NOMO-1 treated with dmso at 0.1 percent for 144 hours (cell line): ENCODE measurements at regions not wholly inside any gene's neighbourhood (a gene's known extent, or its start where the extent isn't known, plus 50 kb on each side); places are given as distances from the start of the nearest gene placed in this dataset.

Experiments
- DNase-seq: peaks from one replicate; lab custom pipeline; 2025; ENCODE audit not compliant: unreplicated experiment; lab: John Stamatoyannopoulos, UW

GRCh38 chr5:116685069-116685468 is 110.4 kb upstream of the SEMA6A start:
- no peak for DNase-seq

- DNase-seq: no peak
These were observed 106.9 kb upstream of the SEMA6A start for GRCh38 chr5:116681334-116682013.

DNA sequence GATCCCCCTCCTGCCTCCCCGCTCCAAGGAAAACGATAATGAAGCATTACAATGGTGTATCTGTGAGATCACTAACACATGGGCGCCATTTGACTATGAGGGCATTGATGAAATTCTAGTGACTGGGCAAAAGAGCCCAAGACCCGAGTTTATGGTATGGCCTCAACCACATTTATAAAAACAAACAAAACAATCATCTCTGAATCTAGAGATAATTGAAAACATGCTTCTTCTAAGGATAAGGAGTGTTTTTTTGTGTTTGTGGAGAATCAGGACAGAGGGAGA is 100.9 kb upstream of the SEMA6A start:
- DNase-seq: no peak

DNA sequence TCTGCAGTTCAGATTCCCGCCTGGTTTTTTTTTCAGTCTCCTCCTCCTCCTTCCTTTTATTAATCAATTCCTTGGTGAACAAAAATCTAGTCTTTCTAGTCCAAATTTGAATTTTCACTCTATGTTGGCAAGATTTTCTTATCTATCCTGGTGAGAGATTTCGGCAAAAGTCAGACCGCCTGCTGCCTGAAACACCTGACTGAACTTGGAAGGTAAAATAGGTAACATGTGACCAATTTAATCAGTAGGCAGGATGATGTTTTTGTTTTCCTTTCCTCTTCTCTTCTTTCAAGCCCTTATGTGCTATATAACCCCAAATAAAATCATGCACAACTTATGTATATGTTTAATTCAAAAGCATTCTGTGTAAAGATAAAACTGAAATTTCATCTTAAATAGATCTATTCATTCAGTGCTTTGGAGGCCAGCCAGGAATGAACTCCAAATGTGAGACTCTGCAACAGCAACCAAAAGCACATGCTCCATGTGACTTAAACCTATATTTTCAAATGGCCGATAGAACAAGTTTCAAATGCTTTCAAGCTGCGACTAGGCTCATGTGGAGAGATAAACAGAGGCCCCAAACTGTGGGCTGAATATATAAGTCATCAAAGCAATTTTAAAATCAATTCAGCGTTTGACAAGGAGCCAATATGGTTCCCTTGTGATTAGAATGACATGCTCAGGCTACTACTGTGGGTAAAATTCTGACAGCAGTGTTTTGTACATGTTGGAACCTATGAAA is 100.4 kb upstream of the SEMA6A start:
- DNase-seq: no peak

DNA sequence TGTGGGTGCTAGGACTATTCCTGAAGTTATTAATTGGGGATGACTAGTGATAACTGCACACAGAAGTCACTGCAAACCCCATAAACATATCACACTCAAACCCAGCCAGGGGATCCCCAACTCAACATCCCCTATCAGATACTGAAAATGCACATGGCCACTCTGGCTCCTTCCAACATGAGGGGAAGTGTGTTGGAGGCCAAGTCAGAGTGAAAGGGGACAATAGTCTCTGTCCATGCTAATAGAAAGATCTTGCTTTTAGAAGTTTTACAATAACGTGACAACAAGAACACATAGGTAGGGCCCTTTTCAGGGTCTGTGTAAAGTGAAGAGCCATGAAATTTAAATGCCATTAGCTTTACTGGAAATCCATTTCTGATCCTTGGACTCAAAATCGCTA is 98.8 kb upstream of the SEMA6A start:
- no peak for DNase-seq

- no peak for DNase-seq
These were observed 97.6 kb upstream of the SEMA6A start for GRCh38 chr5:116672203-116672602.

DNA sequence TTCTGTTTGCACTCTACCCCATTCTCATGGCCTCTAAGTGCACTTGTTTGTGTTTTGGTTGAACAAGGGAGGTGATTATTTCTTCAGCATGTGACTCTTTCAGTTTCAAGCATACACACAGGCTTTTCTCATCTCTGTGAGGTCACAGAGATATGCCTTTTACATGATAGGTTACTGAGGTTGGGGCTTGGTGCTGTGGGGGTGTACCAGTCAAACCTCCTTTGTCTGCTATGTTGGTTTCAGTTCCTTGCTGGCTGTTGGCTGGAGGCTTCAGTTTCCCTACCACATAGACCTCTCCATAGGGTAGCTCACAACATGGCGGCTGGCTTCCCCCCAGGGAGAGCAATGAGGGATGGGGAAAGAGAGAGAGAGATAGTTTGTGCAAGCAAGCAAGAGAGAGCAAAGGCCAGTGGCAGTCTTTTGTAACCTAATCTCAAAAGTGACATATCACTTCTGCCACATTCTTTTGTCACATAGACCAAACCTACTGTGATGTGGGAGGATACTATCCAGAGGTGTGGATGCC is 96.7 kb upstream of the SEMA6A start:
- DNase-seq: no peak

GRCh38 chr5:116669261-116670031 is 94.8 kb upstream of the SEMA6A start:
- no peak for DNase-seq

DNA sequence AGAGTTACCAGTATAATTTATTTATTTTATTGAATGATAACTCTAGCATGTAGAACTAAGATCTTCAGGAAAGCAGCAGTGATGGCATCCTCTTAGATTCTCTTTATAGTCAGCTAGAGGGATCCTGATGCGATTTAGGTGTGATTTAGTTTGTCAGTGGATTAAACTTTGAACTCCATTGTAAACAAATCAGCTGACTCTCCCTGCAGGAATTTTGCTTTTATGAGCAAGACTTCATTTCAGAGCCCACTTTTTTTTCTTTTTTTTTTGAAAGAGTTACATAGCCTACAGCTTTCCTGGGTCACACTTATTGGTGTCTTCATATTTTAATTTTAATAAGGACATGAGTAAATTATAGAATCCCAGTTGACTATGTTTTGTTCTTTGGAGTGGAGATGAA is 93.8 kb upstream of the SEMA6A start:
- DNase-seq: no peak

- DNase-seq: no peak
These were observed 92.3 kb upstream of the SEMA6A start for GRCh38 chr5:116666901-116667300.

GRCh38 chr5:116664988-116665387 is 90.4 kb upstream of the SEMA6A start:
- DNase-seq: no peak

DNA sequence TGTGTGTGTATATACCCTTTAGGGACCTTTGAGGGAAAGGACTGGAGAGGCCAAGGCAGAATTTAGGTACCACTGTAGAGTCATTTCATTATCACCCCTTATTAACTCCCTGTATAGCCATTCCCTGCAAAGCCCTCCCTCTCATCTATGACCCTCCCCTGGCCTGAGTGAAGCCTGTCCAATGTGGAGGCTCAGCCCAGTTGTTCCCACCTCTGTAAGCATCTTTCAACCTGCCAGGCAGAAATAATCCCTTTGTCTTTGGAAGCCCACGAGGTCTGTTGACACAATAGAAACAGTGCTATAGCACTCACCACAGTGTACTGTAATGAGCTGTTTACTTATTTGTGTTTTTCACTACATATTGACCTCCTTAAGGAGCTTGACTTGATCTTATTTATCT is 88.5 kb upstream of the SEMA6A start:
- DNase-seq: no peak

GRCh38 chr5:116661419-116661818 is 86.8 kb upstream of the SEMA6A start:
- no peak for DNase-seq

- DNase-seq: no peak
These were observed 86.3 kb upstream of the SEMA6A start for GRCh38 chr5:116660929-116661328.

DNA sequence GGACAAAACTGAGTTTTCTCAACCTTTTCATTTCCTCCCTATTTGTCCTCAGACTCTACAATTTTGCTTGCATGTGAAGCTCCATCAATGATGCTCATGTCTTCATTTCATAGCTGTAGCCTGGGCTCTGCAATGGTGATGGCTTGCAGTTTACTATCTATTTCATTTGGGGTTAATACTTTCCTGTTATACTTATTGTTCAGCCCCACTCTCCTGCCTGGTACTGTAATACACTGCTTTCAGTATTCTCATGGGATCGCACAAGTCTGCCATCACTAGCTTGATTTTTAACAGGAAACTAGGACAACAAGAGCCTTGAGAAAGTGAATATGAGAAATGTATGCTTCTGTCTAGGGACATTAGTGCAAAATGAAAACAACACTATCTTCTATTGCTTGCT is 84.2 kb upstream of the SEMA6A start:
- no peak for DNase-seq

GRCh38 chr5:116658141-116658540 is 83.5 kb upstream of the SEMA6A start:
- DNase-seq: no peak

GRCh38 chr5:116655431-116655830 is 80.8 kb upstream of the SEMA6A start:
- DNase-seq: no peak

- no peak for DNase-seq
These were observed 80.3 kb upstream of the SEMA6A start for GRCh38 chr5:116654925-116655324.

DNA sequence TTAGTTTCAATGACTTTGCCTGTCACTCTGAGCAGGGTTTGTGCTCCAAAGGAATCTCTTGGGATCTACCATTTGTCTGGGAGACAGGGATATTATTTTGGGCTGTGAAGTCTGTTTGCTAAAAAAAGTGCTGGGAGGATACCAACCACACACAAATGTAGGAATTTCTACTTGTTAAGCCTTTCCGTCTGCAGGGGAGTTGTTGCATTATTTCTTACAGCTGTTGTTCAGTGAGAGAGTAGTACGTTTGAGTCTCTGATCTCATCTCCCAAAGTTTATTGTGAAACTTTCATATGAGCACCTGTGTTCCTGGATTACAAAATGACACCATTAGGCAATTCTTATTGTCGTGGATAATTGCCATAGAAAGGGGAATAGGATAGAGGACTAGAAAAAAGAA is 78.3 kb upstream of the SEMA6A start:
- no peak for DNase-seq

DNA sequence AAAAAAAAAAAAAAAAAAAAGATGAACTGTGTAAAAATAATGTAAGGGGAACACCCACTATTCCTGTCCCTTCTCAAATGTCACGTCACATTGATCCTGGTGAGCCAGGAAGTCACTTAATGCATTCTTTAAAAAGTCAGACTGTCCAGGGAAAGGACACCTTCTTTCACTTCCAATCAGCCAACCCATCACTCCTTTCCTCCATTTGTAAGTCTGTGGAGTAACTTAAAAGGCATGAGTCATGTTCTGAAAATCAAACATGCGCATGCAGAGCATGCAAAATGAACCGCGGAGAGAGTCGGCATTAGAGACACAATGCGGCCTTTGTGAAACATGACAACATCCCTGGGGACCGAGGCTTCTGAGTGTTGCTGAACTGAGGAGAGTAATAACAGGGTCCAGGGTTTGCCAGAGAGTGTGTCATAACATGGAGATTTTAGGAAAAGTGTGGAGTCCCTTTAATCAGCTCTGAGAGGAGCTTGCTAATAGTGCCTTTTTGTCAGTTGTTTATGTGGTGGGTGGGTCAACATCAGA is 77.6 kb upstream of the SEMA6A start:
- DNase-seq: no peak

DNA sequence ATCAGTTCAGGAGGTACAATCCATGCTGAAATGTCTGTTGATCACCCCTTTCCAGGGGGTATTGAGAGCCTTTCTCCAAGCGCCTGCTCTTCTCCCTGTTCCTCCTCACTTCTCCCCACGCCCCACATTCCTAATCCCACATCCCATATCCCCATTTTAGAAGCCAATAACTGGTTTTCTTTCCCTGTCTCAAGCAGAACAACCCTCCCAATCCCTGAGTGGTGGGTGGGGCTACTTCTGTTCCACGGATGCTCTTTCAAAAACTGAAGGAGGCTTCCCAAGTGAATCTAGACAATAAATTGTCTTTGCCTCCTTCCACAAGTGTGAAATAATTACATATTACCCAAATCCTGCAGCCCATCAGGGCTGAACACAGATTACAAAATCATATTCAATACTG is 77.0 kb upstream of the SEMA6A start:
- no peak for DNase-seq

- no peak for DNase-seq
These were observed 76.3 kb upstream of the SEMA6A start for GRCh38 chr5:116650964-116651363.
